C4-2B (cell line): ENCODE measurements at regions not wholly inside any gene's neighbourhood (a gene's known extent, or its start where the extent isn't known, plus 50 kb on each side); places are given as distances from the start of the nearest gene placed in this dataset.

ENCODE experiments used
- CTCF ChIP-seq: fragments of 450-650 bp; conservative IDR thresholded peaks from 2 replicates; pipeline ENCODE4 v1.5.1; 2017; ENCODE audit warnings: mild to moderate bottlenecking
- ZFX ChIP-seq: fragments of 450-650 bp; IDR thresholded peaks from 2 replicates; pipeline ENCODE4 v1.6.1; 2017

- TF ChIP-seq CTCF (no peak), ZFX (no peak)
Measured at GRCh38 chr5:165602529-165602928, 2097.1 kb downstream of the MAT2B start.
